Activated CD4-positive, alpha-beta T cell treated with anti-CD3 and anti-CD28 coated beads, Interleukin-2, amount 50 U/mL, for 1 hour (primary cell): ENCODE measurements at regions not wholly inside any gene's neighbourhood (a gene's known extent, or its start where the extent isn't known, plus 50 kb on each side); places are given as distances from the start of the nearest gene placed in this dataset.
"Not testable (repeated sequence)": the region's sequence is repeated elsewhere in the genome, so short reads cannot be mapped to it uniquely, and the experiment has no call there.

Experiments
- DNase-seq: peaks from one replicate; pipeline ENCODE4 v3.0.0-alpha.2; 2020

DNA sequence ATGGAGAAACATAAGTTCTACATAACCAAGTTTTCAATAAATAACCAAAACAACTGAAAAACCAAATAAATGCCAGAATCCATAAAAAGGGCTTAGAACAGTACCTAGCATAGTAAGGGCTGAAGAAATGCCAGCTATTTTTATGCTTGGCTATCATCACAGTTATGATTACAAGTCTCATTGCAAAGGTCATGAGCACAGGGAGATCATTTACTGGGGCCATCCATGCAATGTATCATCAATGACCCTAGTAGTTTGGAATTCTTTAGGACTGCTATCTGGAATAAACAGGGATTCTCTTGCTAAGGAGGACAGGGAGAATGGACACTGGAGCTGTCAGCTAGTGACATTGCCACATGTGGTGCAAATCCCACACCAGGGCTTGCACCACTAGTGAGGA lies 92.5 kb upstream of the NAP1L1 start:
- no peak for DNase-seq

DNA sequence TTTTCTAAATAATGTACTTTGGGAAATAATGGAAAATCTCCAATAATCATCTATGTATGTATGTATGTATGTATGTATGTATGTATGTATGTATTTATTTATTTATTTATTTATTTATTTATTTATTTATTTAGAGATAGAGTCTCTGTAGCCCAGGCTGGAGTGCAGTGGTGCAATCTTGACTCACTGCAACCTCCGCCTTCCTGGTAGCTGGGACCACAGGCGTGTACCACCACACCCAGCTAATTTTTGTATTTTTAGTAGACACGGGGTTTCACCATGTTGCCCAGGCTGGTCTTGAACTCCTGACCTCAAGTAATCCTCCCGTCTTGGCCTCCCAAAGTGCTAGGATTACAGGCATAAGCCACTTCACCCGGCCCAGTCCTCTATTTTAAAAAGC lies 91.5 kb upstream of the NAP1L1 start:
- not testable (repeated sequence) for DNase-seq

DNA sequence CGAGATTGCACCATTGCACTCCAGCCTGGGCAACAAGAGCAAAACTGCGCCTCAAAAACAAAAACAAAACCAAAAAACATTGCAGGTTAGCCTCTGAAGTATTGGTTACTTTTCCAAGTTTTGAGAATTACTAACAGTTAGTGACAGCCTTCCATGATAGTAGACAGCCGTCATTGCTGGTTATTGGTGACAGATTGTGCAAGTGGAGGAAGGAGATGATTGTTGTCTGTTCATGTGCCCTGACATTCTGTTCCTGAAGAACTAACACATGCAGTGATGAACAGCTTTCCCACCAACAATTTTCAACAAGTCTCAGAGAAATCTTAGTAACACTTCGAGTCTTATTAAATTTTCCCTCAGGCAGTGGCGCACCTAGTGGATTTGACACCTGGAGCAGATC lies 89.3 kb upstream of the NAP1L1 start:
- DNase-seq, result no peak

DNA sequence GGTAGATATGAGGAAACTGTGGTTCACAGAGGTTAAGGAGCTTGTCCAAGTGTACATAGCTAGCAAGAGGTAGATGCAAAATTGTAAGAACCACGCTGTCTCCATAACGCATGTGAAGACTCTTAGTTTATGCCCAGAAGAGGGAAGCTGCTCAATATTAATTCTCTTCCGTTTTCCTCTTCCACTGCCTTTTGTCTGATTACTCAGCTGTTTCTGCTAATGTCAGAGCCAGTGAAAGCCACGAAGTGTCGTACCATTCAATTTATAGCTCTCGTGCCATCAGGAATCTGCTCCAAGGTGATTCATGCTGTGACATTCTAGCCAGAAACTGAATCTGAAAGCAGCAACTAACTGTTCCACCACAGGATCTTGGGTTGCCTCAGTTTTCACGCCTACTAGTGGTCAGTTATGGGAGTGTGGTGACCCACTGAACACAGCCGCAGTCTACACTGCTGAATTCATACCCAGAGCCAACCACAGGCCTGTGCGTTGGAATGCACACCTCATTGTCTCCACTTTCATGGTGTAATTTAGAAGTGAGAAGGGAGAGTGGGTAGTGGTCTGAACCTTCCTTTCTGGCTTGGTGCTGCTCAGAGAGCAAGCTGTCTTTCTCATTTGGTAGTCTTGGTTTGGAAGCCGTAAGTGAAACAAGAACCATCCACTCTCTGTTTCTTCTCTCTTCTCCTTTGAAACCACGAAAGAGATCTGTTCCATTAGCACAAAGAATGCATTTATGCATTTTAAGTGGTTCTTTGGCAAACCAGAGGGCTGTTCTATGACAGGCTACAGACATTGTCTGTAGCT lies 74.2 kb upstream of the NAP1L1 start:
- DNase-seq, result peak; percentile 41

DNA sequence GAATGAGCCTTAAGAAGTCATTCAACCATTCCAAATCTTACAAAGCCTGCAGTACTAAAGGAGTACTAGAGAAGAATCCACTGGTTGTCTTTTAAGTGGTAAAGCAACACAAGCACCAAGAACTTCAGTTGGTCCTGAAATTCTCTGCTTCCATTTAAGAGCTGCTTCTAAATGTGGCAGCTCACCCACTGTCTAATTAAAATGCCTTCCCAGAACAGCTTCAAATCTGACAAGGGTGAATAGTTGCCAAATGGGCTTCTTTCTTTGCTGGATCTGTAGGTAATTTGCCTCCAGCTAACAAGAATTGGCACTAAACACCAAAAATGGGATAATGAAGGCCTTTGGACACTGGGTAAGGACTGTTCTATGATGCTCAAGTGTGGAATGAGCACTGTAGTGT lies 72.2 kb upstream of the NAP1L1 start:
- no peak for DNase-seq

DNA sequence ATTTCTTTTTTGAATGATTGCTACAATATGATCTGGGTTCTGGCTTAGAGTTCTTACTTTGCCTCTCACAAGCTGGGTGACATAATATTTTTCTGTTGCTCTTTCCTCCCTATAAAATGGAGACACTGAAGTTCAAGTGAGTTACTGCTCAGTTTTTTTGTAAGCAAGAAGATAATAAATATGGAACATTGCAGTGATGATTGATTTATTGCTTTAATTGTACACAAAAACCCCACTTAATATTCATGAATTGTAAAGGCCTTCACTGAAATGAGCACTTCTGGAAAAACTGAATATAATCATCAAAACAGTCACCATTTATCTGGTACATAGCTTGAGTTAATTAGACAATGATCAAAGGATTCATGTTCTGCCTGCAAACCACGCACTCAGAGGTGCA lies 71.8 kb upstream of the NAP1L1 start:
- DNase-seq, result no peak

DNA sequence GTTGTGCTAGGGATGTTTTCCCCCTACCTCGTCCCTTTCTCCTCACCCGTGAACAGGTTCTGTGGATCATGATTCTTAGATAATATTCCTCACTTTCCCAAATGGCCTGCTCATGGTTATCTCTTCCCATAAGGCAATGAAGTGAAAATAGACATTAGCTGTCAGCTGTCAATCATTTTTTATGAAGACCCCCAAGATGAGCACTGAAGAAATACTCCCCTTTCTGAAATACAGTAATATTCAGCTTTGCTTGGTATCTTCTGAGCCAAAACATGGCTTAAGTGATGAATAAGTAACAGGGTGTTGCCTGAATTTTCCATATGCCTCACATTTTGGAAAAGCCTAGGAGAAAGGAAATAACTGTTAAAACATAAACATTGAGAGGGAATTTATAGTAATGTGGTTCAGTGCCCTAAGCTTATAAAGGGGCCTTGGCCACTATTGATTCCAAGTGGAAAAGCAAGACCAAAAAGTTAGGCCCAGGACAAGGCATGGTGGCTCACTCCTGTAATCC lies 70.7 kb upstream of the NAP1L1 start:
- DNase-seq, result no peak

DNA sequence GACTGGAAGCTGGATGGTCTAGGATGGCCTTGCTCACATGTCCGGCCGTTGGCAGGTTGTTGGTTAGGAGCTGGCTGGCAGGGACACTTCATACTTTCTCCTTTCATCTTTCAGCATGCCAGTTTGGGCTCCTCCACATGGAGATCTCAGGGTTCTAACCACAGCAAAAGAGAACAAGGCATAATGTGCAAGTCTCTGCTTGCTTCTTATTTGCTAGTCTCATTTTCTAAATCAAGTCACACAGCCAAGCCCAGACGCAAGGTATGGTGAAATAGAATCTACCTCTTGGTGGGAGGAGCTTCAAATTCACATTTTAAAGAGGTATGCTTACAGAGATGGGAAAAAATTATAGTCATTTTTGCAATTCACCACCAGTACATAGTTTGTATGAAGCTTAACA lies 69.1 kb upstream of the NAP1L1 start:
- no peak for DNase-seq

DNA sequence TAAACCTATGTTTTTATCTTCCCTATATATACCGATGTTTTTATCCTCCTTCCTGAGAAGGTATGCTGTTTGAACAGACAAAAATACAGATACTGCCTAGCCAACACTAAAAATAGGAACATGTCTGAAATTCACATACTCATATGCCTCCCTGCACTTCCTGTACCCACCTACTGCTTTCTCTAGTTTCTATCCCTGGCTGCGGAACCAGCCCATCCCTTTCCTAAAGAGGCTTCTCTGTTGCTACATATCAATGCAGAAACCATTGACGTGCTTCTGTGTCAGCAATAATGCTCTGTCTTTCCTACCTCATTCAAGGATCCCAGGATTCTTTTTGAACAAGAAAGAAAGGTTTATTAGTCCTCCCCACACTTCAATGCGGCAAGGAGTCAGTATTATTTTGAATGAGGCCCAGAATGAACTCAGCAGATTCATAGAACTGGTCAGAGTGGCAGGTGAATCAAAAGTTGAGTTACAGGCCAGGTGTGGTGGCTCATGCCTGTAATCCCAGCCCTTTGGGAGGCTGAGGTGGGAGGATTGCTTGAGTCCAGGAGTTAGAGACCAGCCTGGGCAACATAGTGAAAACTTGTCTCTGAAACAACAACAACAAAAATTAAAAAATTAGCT lies 67.8 kb upstream of the NAP1L1 start:
- no peak for DNase-seq

DNA sequence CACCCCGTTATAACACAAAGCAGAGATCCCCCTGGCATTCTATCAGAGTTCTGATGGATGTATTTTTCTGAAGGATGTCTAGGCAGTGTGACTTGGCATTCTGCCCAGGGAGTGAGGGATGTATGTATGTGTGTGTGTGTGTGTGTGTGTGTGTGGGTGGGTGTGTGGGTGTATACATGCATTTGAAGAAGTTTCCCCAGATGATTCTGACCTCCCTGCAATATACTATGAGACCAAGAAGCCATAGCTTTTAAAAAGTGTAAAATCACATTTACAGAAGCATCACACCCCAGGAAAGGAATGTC lies 59.7 kb upstream of the NAP1L1 start:
- DNase-seq, result peak; percentile 18

DNA sequence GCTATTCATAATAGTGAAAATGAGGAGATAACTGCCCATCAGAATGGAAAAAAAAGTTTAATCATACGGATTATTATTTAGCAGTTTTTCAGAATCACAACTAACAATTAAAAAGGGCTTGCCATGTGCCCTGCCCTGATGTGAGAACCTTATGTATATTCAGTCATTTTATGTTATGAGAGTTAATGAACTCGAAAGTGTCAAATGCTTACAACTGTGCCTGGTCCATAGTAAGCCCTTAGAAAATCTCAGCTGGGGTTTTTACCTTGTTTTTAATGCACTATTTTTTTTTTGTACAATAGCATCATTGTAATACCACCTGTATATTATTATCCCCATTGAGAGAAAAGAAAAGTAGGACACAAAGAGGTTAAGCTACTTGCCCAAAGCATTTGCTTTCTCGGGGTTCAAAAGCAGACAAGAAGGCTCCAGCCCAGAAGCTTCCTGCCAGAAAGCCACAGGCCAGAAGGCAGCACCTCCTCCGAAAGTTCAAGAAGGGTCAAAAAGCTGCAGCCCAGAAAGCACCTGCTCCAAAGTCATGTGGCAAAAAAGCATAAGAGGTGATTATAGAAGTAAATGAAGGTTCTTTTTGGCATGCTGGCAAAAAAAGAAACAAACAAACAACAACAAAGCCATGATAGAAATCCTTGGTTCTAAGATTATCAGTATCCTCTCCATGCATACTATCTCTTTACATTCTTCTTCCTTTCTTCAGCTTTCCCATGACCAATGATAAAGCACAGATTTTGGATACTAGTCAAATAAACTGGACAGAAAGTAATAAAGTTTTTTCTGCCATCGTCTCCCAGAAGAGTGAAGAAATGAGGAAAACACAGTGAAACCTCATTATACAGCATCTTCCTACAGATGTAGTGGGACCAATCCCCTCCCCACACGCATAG lies 59.1 kb upstream of the NAP1L1 start:
- peak; percentile 4 for DNase-seq

DNA sequence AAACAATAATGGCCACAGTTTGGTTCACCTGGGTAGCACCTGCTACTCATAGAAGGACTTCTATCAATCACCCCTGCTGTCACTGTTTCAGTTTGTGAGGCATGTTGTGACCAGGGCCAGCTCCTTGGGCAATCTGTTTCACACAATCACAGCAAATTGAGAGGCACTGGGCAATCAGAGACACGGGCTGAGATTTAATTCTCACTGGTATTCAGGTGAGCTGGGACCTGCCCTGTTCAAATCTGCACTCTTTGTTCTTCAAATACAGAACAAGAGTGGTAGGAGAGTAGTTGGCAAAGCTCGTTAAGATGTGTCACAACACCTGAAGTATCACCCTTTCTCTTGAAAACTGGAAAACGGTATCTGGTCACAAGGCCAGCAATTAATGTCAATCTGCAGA lies 57.8 kb upstream of the NAP1L1 start:
- no peak for DNase-seq

DNA sequence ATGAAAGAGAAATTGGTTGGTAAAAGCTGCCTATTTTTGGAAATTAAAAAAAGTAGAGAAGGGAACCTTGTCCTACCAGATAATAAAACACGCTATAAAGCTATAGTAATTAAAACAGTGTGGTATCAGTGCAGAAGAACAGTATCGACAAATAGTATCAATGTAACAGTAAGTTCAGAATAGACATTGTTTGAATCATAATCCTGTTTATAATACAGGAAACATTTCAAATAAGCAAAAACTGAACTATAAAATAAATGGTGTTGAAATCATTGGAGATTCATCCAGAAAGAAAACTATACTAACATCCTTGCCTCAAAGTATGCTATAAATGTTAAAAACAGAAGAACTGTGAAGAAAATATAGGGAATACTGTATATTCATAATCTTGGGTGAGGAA lies 54.2 kb upstream of the NAP1L1 start:
- DNase-seq, result no peak

DNA sequence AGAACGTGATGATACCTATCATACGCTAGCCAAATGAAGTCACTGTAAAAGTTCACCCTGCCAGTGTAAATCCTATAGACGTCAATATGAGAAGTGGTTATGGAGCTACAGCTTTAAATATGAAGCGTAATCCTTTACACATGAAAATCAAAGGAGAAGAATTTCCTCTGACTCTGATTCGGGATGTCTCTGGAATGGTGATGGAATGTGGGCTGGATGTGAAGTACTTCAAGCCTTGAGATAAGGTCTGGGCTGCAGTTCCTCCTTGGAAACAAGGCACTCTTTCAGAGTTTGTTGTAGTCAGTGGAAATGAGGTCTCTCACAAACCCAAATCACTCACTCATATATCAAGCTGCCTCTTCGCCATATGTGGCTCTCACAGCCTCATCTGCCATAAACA lies 53.1 kb upstream of the NAP1L1 start:
- DNase-seq, result no peak

DNA sequence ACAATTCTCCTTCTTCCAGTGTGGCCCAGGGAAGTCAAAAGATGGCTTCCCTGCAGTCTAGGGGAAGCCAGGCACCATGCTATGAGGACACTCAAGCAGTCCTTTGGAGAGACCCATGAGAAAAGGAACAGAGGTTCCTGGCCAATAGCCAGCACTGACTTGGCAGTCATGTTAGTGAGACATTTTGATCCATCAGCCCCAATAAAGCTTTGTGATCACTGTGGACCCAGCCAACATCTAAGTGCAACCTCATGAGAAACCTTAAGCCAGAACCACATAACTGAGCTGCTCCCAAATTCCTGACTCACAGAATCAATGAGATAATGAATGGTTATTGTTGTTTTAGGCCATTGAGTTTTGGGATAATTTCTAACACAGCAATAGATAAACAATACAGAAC lies 51.0 kb upstream of the NAP1L1 start:
- DNase-seq, result no peak
